GM21367 (cell line): ENCODE measurements at regions not wholly inside any gene's neighbourhood (a gene's known extent, or its start where the extent isn't known, plus 50 kb on each side); places are given as distances from the start of the nearest gene placed in this dataset.
"Not testable (repeated sequence)": the region's sequence is repeated elsewhere in the genome, so short reads cannot be mapped to it uniquely, and the experiment has no call there.

ENCODE experiments used
- ATAC-seq: cut with Tn5 transposase; IDR thresholded peaks from one replicate; pipeline ENCODE4 v1.9.1; 2021; ENCODE audit not compliant: unreplicated experiment

GRCh38 chr5:155489949-155490348 is 476.4 kb downstream of the KIF4B start:
- ATAC-seq: no peak

DNA sequence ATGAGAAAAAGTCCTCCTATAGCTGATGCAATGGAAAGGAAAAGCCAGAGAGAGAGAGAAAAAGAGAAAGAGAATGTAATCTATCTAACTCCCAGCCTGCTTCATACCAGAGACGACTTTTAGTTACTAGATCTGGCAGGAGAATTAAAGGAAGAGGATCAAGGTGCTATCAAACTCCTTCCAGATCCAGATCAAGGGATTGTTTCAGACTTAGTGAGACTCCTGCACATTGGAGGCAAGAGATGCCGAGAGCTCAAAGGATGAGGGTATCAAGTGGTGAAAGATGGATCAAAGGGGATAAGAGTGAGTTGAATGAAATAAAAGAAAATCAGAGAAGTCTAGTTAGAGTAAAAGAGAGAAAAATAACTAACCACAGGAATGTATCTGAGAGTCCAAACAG is 478.6 kb downstream of the KIF4B start:
- no peak for ATAC-seq

- ATAC-seq: no peak
These were observed 491.1 kb downstream of the KIF4B start for GRCh38 chr5:155504606-155505005.

DNA sequence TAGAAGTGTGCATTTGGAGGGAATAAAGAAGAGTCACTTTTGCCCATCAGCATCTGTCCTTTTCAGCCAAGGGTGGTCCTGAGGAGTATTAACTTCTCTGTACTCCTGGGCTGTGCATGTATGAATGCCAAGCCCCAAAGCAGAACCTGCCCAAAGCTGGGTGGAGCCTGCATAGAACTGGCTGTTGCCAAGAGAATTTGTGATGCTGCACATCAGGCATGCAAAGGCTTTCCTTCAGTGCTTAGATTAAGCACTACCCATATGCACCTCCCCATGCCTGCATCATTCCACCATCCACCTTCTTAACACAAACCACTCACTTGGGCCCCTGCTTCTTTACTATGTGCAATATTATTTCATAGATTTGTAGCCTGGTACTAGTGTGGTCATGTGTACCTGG is 493.8 kb downstream of the KIF4B start:
- no peak for ATAC-seq

GRCh38 chr5:155508673-155509072 is 495.1 kb downstream of the KIF4B start:
- no peak for ATAC-seq

DNA sequence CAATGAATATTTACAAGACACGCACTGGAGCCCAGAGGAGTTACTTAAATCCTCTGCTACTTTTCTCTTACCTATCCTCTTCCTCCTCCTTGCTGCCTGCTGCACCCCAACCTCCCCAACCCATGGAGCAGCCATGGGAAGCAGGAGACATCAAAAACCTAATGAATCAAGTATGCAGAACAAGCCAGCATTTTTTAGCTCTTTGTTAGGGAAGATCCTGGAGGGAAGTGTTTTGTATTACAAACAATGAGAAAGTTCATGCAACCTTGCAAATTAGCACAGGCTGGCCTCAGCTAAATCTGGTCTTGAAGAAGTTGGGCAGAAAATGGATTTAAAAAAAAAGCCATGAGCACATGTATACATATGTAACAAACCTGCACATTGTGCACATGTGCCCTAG is 498.8 kb downstream of the KIF4B start:
- ATAC-seq: no peak

- ATAC-seq: no peak
These were observed 500.6 kb downstream of the KIF4B start for GRCh38 chr5:155514105-155514563.

DNA sequence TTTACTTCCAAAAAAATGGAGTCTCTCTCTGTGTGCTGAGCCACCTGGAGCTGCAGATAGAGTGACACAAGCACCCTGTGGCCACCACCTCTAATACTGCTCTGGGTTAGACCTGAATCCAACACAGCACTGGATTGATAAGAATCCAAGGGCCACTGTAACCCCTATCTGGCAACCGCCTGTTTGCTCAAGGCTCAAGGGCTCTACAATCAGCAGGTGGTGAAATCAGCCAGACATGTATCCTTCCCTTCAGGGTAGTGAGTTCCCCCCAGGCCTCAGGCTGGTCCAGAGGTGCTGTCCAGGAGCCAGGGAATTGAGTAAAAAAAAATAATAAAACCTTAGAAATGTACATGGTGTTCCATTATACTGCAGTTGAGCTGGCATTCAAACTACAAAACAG is 509.0 kb downstream of the KIF4B start:
- ATAC-seq: no peak

GRCh38 chr5:155529362-155529761 is 515.8 kb downstream of the KIF4B start:
- ATAC-seq: no peak

DNA sequence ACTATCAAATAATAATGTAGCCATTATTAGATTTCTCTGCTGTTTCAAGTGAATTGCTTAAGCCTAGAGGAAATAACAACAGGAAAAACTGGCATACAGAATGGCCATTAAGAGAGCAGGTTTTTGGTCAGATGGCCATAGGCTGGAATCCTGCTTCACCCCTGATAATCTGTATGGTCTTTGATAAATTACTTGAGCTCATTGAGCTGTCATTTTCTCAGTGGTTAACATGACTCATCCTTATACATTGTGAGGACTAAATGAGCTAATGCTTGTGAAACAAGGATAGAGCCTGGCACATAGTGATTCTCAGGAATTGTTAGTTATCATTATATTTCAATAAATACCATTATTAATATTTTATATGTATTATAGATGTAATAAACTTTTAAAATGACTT is 516.5 kb downstream of the KIF4B start:
- ATAC-seq: no peak

GRCh38 chr5:155532621-155533311 is 519.2 kb downstream of the KIF4B start:
- ATAC-seq: no peak

- ATAC-seq: no peak
These were observed 526.5 kb downstream of the KIF4B start for GRCh38 chr5:155540000-155540595.

DNA sequence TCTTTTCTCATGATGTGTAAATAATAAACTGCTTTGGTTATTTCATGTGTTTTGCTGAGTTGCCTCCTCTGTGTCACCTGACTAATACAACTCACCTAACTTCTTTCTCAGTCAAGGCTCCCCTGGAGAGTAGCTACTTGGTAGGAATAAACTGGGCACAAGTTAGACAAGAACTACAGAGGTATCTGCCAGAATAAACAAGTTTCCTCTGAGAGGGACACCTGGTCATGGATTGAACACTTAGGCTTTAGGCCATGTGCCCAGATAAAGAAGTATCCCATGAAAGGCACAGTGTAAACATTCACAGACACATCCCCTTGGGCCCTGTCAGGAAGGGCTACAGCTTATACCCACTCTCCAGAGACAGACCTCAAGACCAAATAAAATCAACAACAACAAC is 532.5 kb downstream of the KIF4B start:
- ATAC-seq: no peak

- no peak for ATAC-seq
These were observed 540.9 kb downstream of the KIF4B start for GRCh38 chr5:155554500-155554899.

DNA sequence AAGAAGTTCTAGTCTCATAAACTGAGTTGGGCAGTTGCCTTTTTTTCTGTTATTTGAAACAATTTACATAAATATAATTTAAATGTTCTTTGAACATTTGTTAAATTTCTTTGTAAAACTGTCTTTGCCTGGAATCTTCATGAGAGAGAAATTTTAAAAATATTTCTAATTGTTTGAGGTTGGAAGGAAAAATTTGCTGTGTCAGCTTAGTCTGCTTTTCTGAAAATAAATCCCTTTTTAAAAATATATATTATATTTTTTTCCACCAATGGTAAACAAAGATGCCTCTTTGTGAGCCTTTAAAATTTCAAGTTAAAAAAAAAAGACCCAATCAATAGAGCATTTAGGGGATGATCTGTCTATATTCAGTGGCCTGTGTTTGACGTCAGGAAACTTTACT is 542.7 kb downstream of the KIF4B start:
- ATAC-seq: no peak

- no peak for ATAC-seq
These were observed 543.1 kb downstream of the KIF4B start for GRCh38 chr5:155556700-155557099.

DNA sequence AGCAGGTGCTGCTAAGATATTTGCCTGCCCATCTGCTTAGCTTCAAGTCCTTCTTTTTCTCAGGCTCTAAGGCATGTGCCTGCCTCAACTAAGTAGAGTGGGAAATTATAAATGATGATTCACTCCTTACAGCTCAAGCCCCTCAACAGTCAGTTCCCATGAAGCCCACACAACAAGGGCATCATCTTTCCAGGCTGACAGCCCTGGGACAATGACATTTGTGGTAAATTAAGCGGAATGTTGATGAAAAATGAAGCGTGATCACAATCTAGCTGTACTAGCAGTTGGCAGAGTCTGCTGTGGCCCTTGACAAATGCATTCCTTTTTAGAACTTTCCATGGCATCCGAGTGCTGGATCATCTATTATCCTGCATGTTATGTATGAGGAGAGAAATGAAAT is 548.6 kb downstream of the KIF4B start:
- ATAC-seq: no peak

DNA sequence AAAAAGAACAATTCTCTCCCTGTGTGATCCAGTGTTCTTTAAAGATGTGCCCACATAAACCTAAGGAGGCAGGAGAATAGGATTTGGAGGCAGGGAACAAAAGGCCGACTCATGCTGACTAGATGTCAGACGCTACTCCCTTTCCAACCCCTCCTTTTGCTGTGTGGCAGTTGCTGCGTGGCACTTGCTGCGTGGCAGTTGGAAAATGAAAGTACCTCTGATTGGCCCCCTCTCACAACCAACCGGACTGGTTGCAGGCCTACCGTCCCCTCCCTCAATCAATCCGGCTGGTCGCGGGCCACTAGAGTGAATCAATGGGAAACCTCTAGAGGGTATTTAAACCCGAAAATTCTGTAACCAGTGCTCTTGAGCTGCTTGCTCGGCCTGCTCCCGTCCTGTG is 551.0 kb downstream of the KIF4B start:
- ATAC-seq: no peak

GRCh38 chr5:155575861-155576260 is 562.3 kb downstream of the KIF4B start:
- no peak for ATAC-seq

DNA sequence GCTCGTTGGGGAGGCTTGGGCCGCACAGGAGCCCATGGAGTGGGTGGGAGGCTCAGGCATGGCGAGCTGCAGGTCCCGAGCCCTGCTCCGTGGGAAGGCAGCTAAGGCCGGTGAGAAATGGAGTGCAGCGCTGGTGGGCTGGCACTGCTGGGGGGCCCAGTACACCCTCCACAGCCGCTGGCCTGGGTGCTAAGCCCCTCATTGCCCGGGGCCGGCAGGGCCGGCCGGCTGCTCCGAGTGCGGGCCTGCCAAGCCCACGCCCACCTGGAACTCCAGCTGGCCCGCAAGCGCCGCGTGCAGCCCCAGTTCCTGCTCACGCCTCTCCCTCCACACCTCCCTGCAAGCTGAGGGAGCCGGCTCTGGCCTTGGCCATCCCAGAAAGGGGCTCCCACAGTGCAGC is 573.3 kb downstream of the KIF4B start:
- not testable (repeated sequence) for ATAC-seq

GRCh38 chr5:155587458-155587857 is 573.9 kb downstream of the KIF4B start:
- ATAC-seq: no peak

DNA sequence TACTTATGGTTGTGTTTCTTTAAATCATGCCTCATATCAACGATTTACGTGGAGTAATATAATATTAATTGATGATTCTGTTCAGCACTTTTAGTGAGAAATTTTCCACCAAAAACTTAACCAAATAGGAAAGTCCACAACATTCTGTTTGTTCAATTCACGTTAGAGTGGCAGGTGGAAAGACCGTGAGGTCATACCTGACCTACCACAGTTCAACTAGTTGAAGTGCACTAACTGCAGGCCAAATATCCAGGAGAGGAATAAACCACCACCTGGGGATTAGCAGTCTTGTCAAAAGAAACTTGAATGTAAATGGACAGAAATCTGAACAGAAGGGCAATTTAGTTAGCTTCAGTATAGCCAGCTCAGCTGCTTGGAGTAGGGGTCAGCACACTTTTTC is 577.7 kb downstream of the KIF4B start:
- ATAC-seq: no peak

DNA sequence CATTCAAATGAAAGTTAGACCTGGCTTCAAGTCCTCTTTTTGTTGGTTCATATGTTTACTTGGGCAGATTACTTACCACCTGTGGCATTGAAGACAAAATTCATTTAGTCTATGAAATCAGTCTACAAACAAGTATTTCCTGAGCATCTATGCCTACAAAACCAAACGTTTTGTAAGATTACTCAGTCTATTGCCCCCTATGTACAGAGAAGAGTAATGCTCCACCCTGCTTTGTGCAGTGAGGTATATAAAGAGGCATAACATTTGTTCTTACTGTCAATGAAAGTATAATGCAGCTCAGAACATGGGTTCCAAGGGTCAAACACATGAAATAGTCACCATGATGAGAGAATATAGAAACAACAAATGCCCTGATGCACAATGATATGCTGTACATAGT is 580.7 kb downstream of the KIF4B start:
- no peak for ATAC-seq
